GM10266 (cell line): ENCODE measurements at regions not wholly inside any gene's neighbourhood (a gene's known extent, or its start where the extent isn't known, plus 50 kb on each side); places are given as distances from the start of the nearest gene placed in this dataset.

ENCODE experiments used
- DNase-seq: peaks from one replicate; pipeline ENCODE4 v3.0.0; 2012; ENCODE audit errors: extremely low spot score
- CTCF ChIP-seq: IDR thresholded peaks from 2 replicates; pipeline ENCODE4 v1.5.1; 2012; ENCODE audit warnings: mild to moderate bottlenecking, low read depth; ENCODE audit not compliant: control insufficient read depth, insufficient read depth; ENCODE audit errors: missing control alignments

GRCh38 chr20:60764771-60765170 lies 487.3 kb upstream of the CDH4 start:
- DNase-seq, result no peak
- no peak for TF ChIP-seq CTCF

- DNase-seq, result no peak
- TF ChIP-seq CTCF, result no peak
These were observed 486.1 kb upstream of the CDH4 start for GRCh38 chr20:60765821-60766403.

GRCh38 chr20:60768216-60768615 lies 483.8 kb upstream of the CDH4 start:
- no peak for TF ChIP-seq CTCF
- no peak for DNase-seq

- no peak for DNase-seq
- no peak for TF ChIP-seq CTCF
These were observed 471.6 kb upstream of the CDH4 start for GRCh38 chr20:60780388-60781025.

GRCh38 chr20:60782959-60783625 lies 469.0 kb upstream of the CDH4 start:
- TF ChIP-seq CTCF, result no peak
- no peak for DNase-seq

- TF ChIP-seq CTCF, result no peak
These were observed 466.8 kb upstream of the CDH4 start for GRCh38 chr20:60785301-60785700.

GRCh38 chr20:60785785-60786184 lies 466.3 kb upstream of the CDH4 start:
- DNase-seq, result no peak
- no peak for TF ChIP-seq CTCF

More at GRCh38 chr20:60785301-60785700, 466.8 kb upstream of the CDH4 start:
- DNase-seq, result no peak
